ENCODE measurements at regions not wholly inside any gene's neighbourhood (a gene's known extent, or its start where the extent isn't known, plus 50 kb on each side); places are given as distances from the start of the nearest gene placed in this dataset.

GRCh38 chr1:244196571-244197285, 145.6 kb downstream of the ZBTB18 start:
- TF ChIP-seq CTCF (IDR thresholded peaks at IDR 0.05) (no peak), EP300 (IDR thresholded peaks at IDR 0.05) (no peak), POLR2A (IDR thresholded peaks at IDR 0.05) (no peak)
